HepG2 (cell line): ENCODE measurements at regions not wholly inside any gene's neighbourhood (a gene's known extent, or its start where the extent isn't known, plus 50 kb on each side); places are given as distances from the start of the nearest gene placed in this dataset.

Source experiments
- ATAC-seq: fragments of 200-7000 bp; cut with Tn5 transposase; 3 replicates; pipeline ENCODE4 v1.9.1; 2020; ENCODE audit warnings: mild to moderate bottlenecking, moderate library complexity
- BruUV-seq: library from RNA; stranded (reverse); fragments of 400-500 nt; replicated peaks from 2 replicates; lab custom pipeline; 2021; lab: Mats Ljungman, UMichigan
- CTCF ChIA-PET: fragments of 300-600 bp; formaldehyde crosslinking; extraction: SDS; loops from one replicate; lab custom pipeline; 2021; ENCODE audit warnings: low total read pairs, inconsistent platforms, low intra/inter-chr PET ratio; lab: Yijun Ruan, JAX
- POLR2A ChIA-PET: fragments of 350-600 bp; sonication (Branson Sonifier 250); formaldehyde crosslinking; loops from one replicate; lab custom pipeline; 2020; ENCODE audit warnings: antibody characterized with exemption, inconsistent platforms; lab: Yijun Ruan, JAX
- DNase-seq: peaks from one replicate; pipeline ENCODE4 v3.0.0-alpha.2; 2015; ENCODE audit warnings: low spot score
- FAIRE-seq: peaks from 3 replicates; lab custom pipeline; 2011; peaks lifted over from hg19 to GRCh38; lab: Jason Lieb, UNC
- H2AFZ ChIP-seq: one replicate; pipeline ENCODE4 v1.6.1; 2011; ENCODE audit warnings: low read length, inconsistent platforms
- H3K27ac ChIP-seq: fragments of 300-600 bp; 3 replicates; pipeline ENCODE4 v1.8.0; 2011; ENCODE audit warnings: mixed run types, mild to moderate bottlenecking, mixed read lengths, low read length, inconsistent platforms; ENCODE audit not compliant: insufficient read depth; ENCODE audit errors: extremely low read length
- H3K27me3 ChIP-seq, 2 experiments: fragments of 200-600 bp in 1 of 2; 2 replicates in 1 of 2; 3 replicates in 1 of 2; pipeline versions ENCODE4 v1.6.0 to v1.8.0; 2011; ENCODE audit warnings: low read length in 2 of 2, mild to moderate bottlenecking in 2 of 2, moderate library complexity in 2 of 2, inconsistent platforms in 1 of 2; ENCODE audit not compliant: insufficient read depth in 2 of 2, control insufficient read depth in 1 of 2
- H3K36me3 ChIP-seq, 2 experiments: fragments of 200-600 bp in 1 of 2; replicated peaks in 1 of 2; 2 replicates in 1 of 2; 3 replicates in 1 of 2; pipeline versions ENCODE4 v1.5.1 to v1.8.0; 2011; ENCODE audit warnings: low read length in 2 of 2, inconsistent platforms in 1 of 2; ENCODE audit not compliant: insufficient read depth in 2 of 2, control insufficient read depth in 1 of 2
- H3K4me1 ChIP-seq: 2 replicates; pipeline ENCODE4 v1.5.1; 2012; ENCODE audit warnings: low read length, inconsistent platforms; ENCODE audit not compliant: insufficient read depth
- H3K4me2 ChIP-seq: 2 replicates; pipeline ENCODE4 v1.6.0; 2011; ENCODE audit warnings: low read depth, low read length, inconsistent platforms
- H3K4me3 ChIP-seq, 3 experiments: fragments of 200-600 bp in 1 of 3; sonication (generic), shearing (Covaris generic) in 1 of 3; replicated peaks in 1 of 3; 2 replicates each; pipeline ENCODE4 v1.5.1; 2011 to 2016; ENCODE audit warnings: low read length in 3 of 3, inconsistent platforms in 2 of 3, low read depth in 2 of 3, mild to moderate bottlenecking in 2 of 3, control low read depth in 1 of 3, mixed read lengths in 1 of 3; ENCODE audit not compliant: insufficient read depth in 1 of 3
- H3K79me2 ChIP-seq: one replicate; pipeline ENCODE4 v1.6.1; 2011; ENCODE audit warnings: low read length, inconsistent platforms; ENCODE audit not compliant: insufficient read depth
- H3K9ac ChIP-seq: 2 replicates; pipeline ENCODE4 v1.6.0; 2011; ENCODE audit warnings: mild to moderate bottlenecking, low read depth, low read length, inconsistent platforms; ENCODE audit not compliant: insufficient read depth
- H3K9me3 ChIP-seq: 2 replicates; pipeline ENCODE4 v1.5.1; 2012; ENCODE audit warnings: mild to moderate bottlenecking, low read length
- H4K20me1 ChIP-seq: 2 replicates; pipeline ENCODE4 v1.6.0; 2011; ENCODE audit warnings: inconsistent platforms, mild to moderate bottlenecking, low read length, moderate library complexity; ENCODE audit not compliant: insufficient read depth
- NBN ChIP-seq: fragments of 450-650 bp; conservative IDR thresholded peaks from 2 replicates; pipeline ENCODE4 v1.6.1; 2017
- SETDB1 ChIP-seq: sonication (generic); formaldehyde crosslinking; IDR thresholded peaks from 2 replicates; pipeline ENCODE4 v1.5.1; 2020; ENCODE audit warnings: missing genetic modification reagents, mild to moderate bottlenecking, borderline replicate concordance
- SIN3A ChIP-seq: IDR thresholded peaks from 2 replicates; pipeline ENCODE4 v1.6.1; 2011; ENCODE audit warnings: low read depth, mild to moderate bottlenecking, control low read depth, low read length, borderline replicate concordance
- ZNF720 ChIP-seq: sonication (generic); formaldehyde crosslinking; IDR thresholded peaks from 2 replicates; pipeline ENCODE4 v1.4.0; 2020; ENCODE audit warnings: missing genetic modification reagents
- in situ Hi-C: cut with HindIII; loops from 2 replicates; pipeline ENCODE4 v1.10.0; 2017; ENCODE audit warnings: low pct_unique_long_range_greater_than_20kb; ENCODE audit not compliant: extremely low pct_ligation_motif_present
- intact Hi-C: fragments of 100-400 bp; cut with micrococcal nuclease; formaldehyde crosslinking; loops from one replicate; pipeline ENCODE4 v1.10.0; 2022; ENCODE audit not compliant: unreplicated experiment
- TF ChIP-seq, protein P1 (sequence below): sonication (generic); formaldehyde crosslinking; IDR thresholded peaks from 2 replicates; pipeline ENCODE4 v1.4.0; 2020; ENCODE audit warnings: missing genetic modification reagents
- TF ChIP-seq, protein P2 (sequence below): IDR thresholded peaks from 2 replicates; pipeline ENCODE4 v1.6.1; 2016; ENCODE audit warnings: missing biosample characterization, missing genetic modification reagents, low read depth
- TF ChIP-seq, protein P3 (sequence below): sonication (generic); formaldehyde crosslinking; IDR thresholded peaks from 2 replicates; pipeline ENCODE4 v1.8.1; 2023; ENCODE audit warnings: mild to moderate bottlenecking, missing genetic modification reagents, borderline replicate concordance
- TF ChIP-seq, protein P4 (sequence below): sonication (generic); formaldehyde crosslinking; IDR thresholded peaks from 2 replicates; pipeline ENCODE4 v1.5.0; 2020; ENCODE audit warnings: mild to moderate bottlenecking, missing genetic modification reagents
- TF ChIP-seq, protein P5 (sequence below): sonication (generic); formaldehyde crosslinking; IDR thresholded peaks from 2 replicates; pipeline ENCODE4 v1.5.1; 2020; ENCODE audit warnings: missing genetic modification reagents, mild to moderate bottlenecking, borderline replicate concordance
- TF ChIP-seq, protein P6 (sequence below): sonication (generic); formaldehyde crosslinking; IDR thresholded peaks from 2 replicates; pipeline ENCODE4 v1.5.0; 2020; ENCODE audit warnings: mild to moderate bottlenecking, missing genetic modification reagents, borderline replicate concordance

DNA sequence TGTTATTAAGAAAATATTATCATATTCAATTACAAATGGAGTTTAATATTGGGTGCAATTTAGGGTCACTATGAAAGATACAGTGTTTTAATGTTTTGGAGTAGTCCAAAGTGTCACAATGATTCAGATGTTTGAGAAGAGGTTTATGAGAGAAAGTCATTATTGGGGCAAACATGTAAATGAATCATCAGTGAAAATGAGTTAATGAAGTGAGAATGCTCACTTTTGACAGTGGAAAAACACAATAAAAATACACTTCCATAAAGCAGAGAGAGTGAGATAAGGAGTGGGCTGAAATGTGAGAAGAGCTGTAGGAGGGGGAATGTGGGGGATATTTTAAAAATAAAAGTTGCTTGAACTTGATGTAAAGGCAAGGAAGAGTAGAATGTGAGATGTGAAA is 957.1 kb downstream of the PCDH18 start:
- H3K9ac ChIP-seq: no peak overlapping the region
- intact Hi-C loops: no loop called here
- H3K27ac ChIP-seq: no peak overlapping the region
- no TSS peak for BruUV-seq
- ChIA-PET POLR2A (no interaction called here), CTCF (no interaction called here)
- H3K9me3 ChIP-seq: no peaks in the 10 kb centered on the region
- H3K4me2 ChIP-seq: no peak overlapping the region
- DNase-seq (no peak), ATAC-seq (no peak), FAIRE-seq (no peak)
- in situ Hi-C loops: no loop called here
- H3K4me1 ChIP-seq: no peaks in the 10 kb centered on the region
- no peaks in the 10 kb centered on the region for H3K36me3 ChIP-seq
- no peaks in the 10 kb centered on the region for H4K20me1 ChIP-seq
- H3K4me3 ChIP-seq: no peak overlapping the region
- H2AFZ ChIP-seq: no peak overlapping the region
- H3K79me2 ChIP-seq: no peaks in the 10 kb centered on the region
- no peaks in the 10 kb centered on the region for H3K27me3 ChIP-seq
- TF ChIP-seq, protein P1, sequence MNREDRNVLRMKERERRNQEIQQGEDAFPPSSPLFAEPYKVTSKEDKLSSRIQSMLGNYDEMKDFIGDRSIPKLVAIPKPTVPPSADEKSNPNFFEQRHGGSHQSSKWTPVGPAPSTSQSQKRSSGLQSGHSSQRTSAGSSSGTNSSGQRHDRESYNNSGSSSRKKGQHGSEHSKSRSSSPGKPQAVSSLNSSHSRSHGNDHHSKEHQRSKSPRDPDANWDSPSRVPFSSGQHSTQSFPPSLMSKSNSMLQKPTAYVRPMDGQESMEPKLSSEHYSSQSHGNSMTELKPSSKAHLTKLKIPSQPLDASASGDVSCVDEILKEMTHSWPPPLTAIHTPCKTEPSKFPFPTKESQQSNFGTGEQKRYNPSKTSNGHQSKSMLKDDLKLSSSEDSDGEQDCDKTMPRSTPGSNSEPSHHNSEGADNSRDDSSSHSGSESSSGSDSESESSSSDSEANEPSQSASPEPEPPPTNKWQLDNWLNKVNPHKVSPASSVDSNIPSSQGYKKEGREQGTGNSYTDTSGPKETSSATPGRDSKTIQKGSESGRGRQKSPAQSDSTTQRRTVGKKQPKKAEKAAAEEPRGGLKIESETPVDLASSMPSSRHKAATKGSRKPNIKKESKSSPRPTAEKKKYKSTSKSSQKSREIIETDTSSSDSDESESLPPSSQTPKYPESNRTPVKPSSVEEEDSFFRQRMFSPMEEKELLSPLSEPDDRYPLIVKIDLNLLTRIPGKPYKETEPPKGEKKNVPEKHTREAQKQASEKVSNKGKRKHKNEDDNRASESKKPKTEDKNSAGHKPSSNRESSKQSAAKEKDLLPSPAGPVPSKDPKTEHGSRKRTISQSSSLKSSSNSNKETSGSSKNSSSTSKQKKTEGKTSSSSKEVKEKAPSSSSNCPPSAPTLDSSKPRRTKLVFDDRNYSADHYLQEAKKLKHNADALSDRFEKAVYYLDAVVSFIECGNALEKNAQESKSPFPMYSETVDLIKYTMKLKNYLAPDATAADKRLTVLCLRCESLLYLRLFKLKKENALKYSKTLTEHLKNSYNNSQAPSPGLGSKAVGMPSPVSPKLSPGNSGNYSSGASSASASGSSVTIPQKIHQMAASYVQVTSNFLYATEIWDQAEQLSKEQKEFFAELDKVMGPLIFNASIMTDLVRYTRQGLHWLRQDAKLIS: no peak
- TF ChIP-seq NBN: no peak
- TF ChIP-seq, protein P2, sequence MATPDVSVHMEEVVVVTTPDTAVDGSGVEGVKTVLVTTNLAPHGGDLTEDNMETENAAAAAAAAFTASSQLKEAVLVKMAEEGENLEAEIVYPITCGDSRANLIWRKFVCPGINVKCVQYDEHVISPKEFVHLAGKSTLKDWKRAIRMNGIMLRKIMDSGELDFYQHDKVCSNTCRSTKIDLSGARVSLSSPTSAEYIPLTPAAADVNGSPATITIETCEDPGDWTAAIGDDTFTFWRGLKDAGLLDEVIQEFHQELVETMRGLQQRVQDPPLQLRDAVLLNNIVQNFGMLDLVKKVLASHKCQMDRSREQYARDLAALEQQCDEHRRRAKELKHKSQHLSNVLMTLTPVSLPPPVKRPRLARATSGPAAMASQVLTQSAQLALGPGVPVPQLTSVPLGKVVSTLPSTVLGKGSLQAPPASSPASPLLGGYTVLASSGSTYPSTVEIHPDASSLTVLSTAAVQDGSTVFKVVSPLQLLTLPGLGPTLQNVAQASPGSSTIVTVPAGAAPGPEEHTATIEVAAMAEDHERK (CRISPR knock-in tag): no peak
- TF ChIP-seq ZNF720 (CRISPR knock-in tag): no peak
- no peak for TF ChIP-seq SIN3A
- TF ChIP-seq, protein P3, sequence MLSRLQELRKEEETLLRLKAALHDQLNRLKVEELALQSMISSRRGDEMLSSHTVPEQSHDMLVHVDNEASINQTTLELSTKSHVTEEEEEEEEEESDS (CRISPR knock-in tag): no peak
- TF ChIP-seq SETDB1 (CRISPR knock-in tag): no peak
- TF ChIP-seq, protein P4, sequence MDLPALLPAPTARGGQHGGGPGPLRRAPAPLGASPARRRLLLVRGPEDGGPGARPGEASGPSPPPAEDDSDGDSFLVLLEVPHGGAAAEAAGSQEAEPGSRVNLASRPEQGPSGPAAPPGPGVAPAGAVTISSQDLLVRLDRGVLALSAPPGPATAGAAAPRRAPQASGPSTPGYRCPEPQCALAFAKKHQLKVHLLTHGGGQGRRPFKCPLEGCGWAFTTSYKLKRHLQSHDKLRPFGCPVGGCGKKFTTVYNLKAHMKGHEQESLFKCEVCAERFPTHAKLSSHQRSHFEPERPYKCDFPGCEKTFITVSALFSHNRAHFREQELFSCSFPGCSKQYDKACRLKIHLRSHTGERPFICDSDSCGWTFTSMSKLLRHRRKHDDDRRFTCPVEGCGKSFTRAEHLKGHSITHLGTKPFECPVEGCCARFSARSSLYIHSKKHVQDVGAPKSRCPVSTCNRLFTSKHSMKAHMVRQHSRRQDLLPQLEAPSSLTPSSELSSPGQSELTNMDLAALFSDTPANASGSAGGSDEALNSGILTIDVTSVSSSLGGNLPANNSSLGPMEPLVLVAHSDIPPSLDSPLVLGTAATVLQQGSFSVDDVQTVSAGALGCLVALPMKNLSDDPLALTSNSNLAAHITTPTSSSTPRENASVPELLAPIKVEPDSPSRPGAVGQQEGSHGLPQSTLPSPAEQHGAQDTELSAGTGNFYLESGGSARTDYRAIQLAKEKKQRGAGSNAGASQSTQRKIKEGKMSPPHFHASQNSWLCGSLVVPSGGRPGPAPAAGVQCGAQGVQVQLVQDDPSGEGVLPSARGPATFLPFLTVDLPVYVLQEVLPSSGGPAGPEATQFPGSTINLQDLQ (CRISPR knock-in tag): no peak
- TF ChIP-seq, protein P5, sequence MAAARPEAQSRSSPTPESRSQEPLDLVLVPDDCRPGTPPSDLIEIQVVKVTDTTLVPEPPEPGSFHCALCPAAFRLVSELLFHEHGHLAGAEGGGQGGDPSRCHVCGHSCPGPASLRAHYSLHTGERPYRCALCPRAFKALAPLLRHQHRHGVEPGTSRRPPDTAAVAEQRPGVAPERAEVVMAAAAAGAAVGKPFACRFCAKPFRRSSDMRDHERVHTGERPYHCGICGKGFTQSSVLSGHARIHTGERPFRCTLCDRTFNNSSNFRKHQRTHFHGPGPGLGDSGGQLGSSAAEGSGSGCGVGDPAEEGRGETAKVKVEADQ (CRISPR knock-in tag): no peak
- TF ChIP-seq, protein P6, sequence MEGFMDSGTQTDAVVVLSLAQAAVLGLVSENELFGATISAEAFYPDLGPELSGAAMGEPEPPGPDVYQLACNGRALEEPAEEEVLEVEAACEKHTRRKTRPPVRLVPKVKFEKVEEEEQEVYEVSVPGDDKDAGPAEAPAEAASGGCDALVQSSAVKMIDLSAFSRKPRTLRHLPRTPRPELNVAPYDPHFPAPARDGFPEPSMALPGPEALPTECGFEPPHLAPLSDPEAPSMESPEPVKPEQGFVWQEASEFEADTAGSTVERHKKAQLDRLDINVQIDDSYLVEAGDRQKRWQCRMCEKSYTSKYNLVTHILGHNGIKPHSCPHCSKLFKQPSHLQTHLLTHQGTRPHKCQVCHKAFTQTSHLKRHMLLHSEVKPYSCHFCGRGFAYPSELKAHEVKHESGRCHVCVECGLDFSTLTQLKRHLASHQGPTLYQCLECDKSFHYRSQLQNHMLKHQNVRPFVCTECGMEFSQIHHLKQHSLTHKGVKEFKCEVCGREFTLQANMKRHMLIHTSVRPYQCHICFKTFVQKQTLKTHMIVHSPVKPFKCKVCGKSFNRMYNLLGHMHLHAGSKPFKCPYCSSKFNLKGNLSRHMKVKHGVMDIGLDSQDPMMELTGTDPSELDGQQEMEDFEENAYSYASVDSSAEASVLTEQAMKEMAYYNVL (CRISPR knock-in tag): no peak
